Ishikawa (cell line): ENCODE measurements at regions not wholly inside any gene's neighbourhood (a gene's known extent, or its start where the extent isn't known, plus 50 kb on each side); places are given as distances from the start of the nearest gene placed in this dataset.

Source experiments
- CEBPB ChIP-seq: IDR thresholded peaks from 2 replicates; pipeline ENCODE4 v1.6.1; 2012
- CREB1 ChIP-seq: IDR thresholded peaks from 2 replicates; pipeline ENCODE4 v1.6.1; 2012; ENCODE audit warnings: low read depth
- EGR1 ChIP-seq: IDR thresholded peaks from 2 replicates; pipeline ENCODE4 v1.6.1; 2012
- EP300 ChIP-seq: IDR thresholded peaks from 2 replicates; pipeline ENCODE4 v1.6.1; 2012; ENCODE audit warnings: borderline replicate concordance
- FOXM1 ChIP-seq: IDR thresholded peaks from 2 replicates; pipeline ENCODE4 v1.6.1; 2012; ENCODE audit warnings: low read depth, borderline replicate concordance
- MAX ChIP-seq: IDR thresholded peaks from 2 replicates; pipeline ENCODE4 v1.6.1; 2012
- NFIC ChIP-seq: IDR thresholded peaks from 2 replicates; pipeline ENCODE4 v1.6.1; 2012
- RAD21 ChIP-seq: IDR thresholded peaks from 2 replicates; pipeline ENCODE4 v1.6.1; 2012; ENCODE audit warnings: low read depth
- REST ChIP-seq: IDR thresholded peaks from 2 replicates; pipeline ENCODE4 v1.6.1; 2012; ENCODE audit warnings: low read depth, mild to moderate bottlenecking
- TAF1 ChIP-seq: IDR thresholded peaks from 2 replicates; pipeline ENCODE4 v1.6.1; 2012; ENCODE audit warnings: low read depth, mild to moderate bottlenecking
- TCF12 ChIP-seq: IDR thresholded peaks from 2 replicates; pipeline ENCODE4 v1.6.1; 2012; ENCODE audit warnings: low read depth
- TEAD4 ChIP-seq: IDR thresholded peaks from 2 replicates; pipeline ENCODE4 v1.6.1; 2012
- USF1 ChIP-seq: IDR thresholded peaks from 2 replicates; pipeline ENCODE4 v1.6.1; 2012
- YY1 ChIP-seq: IDR thresholded peaks from 2 replicates; pipeline ENCODE4 v1.6.1; 2012; ENCODE audit warnings: low read depth
- ZBTB7A ChIP-seq: IDR thresholded peaks from 2 replicates; pipeline ENCODE4 v1.6.1; 2012; ENCODE audit warnings: low read depth

- TF ChIP-seq CREB1 (no peak), FOXM1 (no peak)
These were observed 158.3 kb upstream of the PITX1 start for GRCh38 chr5:135192351-135192750.

- TF ChIP-seq EP300 (no peak; the same call in 1 of the 2 replicates), RAD21 (peak; percentile 96), MAX (peak; percentile 34; the same call in 1 of the 2 replicates), YY1 (no peak), CEBPB (no peak), ZBTB7A (peak; percentile 78; the same call in 1 of the 2 replicates), REST (no peak), USF1 (no peak), NFIC (0 out of 2 replicates have a peak, but pooled peaks have one; percentile 11), CREB1 (no peak), TEAD4 (peak; percentile 88), EGR1 (no peak)
These were observed 157.2 kb upstream of the PITX1 start for GRCh38 chr5:135191084-135191826.

GRCh38 chr5:135190416-135191083 lies 156.5 kb upstream of the PITX1 start:
- TF ChIP-seq TEAD4 = no peak
- TF ChIP-seq REST = no peak
- TF ChIP-seq TAF1 = no peak
- no peak for TF ChIP-seq FOXM1
- no peak for TF ChIP-seq CEBPB
- no peak for TF ChIP-seq CREB1
- no peak for TF ChIP-seq TCF12
- no peak for TF ChIP-seq YY1
- no peak for TF ChIP-seq EGR1
- TF ChIP-seq RAD21 = no peak
- TF ChIP-seq EP300 = no peak
- no peak for TF ChIP-seq USF1

GRCh38 chr5:135189024-135189423 lies 155.0 kb upstream of the PITX1 start:
- no peak for TF ChIP-seq REST
- TF ChIP-seq TCF12 = no peak
- no peak for TF ChIP-seq TAF1
- TF ChIP-seq FOXM1 = no peak
- TF ChIP-seq TEAD4 = no peak
- no peak for TF ChIP-seq CEBPB
- TF ChIP-seq RAD21 = no peak
- no peak for TF ChIP-seq NFIC
- no peak for TF ChIP-seq YY1
- TF ChIP-seq CREB1 = no peak
- TF ChIP-seq USF1 = no peak
- no peak for TF ChIP-seq MAX
- no peak for TF ChIP-seq EP300
- no peak for TF ChIP-seq EGR1
- TF ChIP-seq ZBTB7A = no peak
